ENCODE measurements at regions not wholly inside any gene's neighbourhood (a gene's known extent, or its start where the extent isn't known, plus 50 kb on each side); places are given as distances from the start of the nearest gene placed in this dataset.

GRCh38 chr5:61596265-61596664, 264.2 kb downstream of the ZSWIM6 start:
- no peak for DNase-seq

GRCh38 chr5:61597684-61598083, 265.6 kb downstream of the ZSWIM6 start:
- no peak for DNase-seq

GRCh38 chr5:61598126-61598525, 266.1 kb downstream of the ZSWIM6 start:
- no peak for DNase-seq

- DNase-seq = no peak
Observed at GRCh38 chr5:61599370-61600122, 267.5 kb downstream of the ZSWIM6 start.

- no peak for DNase-seq
Observed at GRCh38 chr5:61600123-61600444, 268.0 kb downstream of the ZSWIM6 start.

- DNase-seq = no peak
Observed at GRCh38 chr5:61600945-61601511, 269.0 kb downstream of the ZSWIM6 start.

- no peak for DNase-seq
Observed at GRCh38 chr5:61603211-61603908, 271.3 kb downstream of the ZSWIM6 start.

GRCh38 chr5:61604076-61605025, 272.3 kb downstream of the ZSWIM6 start:
- no peak for DNase-seq

- DNase-seq = no peak
Observed at GRCh38 chr5:61609840-61610677, 278.0 kb downstream of the ZSWIM6 start.

- DNase-seq = no peak
Observed at GRCh38 chr5:61610678-61611024, 278.6 kb downstream of the ZSWIM6 start.

- no peak for DNase-seq
Observed at GRCh38 chr5:61612431-61612830, 280.4 kb downstream of the ZSWIM6 start.

GRCh38 chr5:61613679-61614078, 281.6 kb downstream of the ZSWIM6 start:
- no peak for DNase-seq

- no peak for DNase-seq
Observed at GRCh38 chr5:61614606-61615005, 282.5 kb downstream of the ZSWIM6 start.

- no peak for DNase-seq
Observed at GRCh38 chr5:61617039-61617438, 285.0 kb downstream of the ZSWIM6 start.

GRCh38 chr5:61617995-61618525, 286.0 kb downstream of the ZSWIM6 start:
- DNase-seq = no peak

- no peak for DNase-seq
Observed at GRCh38 chr5:61618577-61618976, 286.5 kb downstream of the ZSWIM6 start.

- no peak for DNase-seq
Observed at GRCh38 chr5:61619289-61619688, 287.2 kb downstream of the ZSWIM6 start.

GRCh38 chr5:61619777-61620518, 287.9 kb downstream of the ZSWIM6 start:
- no peak for DNase-seq

- no peak for DNase-seq
Observed at GRCh38 chr5:61620699-61621182, 288.7 kb downstream of the ZSWIM6 start.

- no peak for DNase-seq
Observed at GRCh38 chr5:61621202-61621650, 289.2 kb downstream of the ZSWIM6 start.

GRCh38 chr5:61622156-61622555, 290.1 kb downstream of the ZSWIM6 start:
- no peak for DNase-seq

Measured in NCI-H187 (cell line).